LNCaP clone FGC (cell line): ENCODE measurements at regions not wholly inside any gene's neighbourhood (a gene's known extent, or its start where the extent isn't known, plus 50 kb on each side); places are given as distances from the start of the nearest gene placed in this dataset.
"Not testable (repeated sequence)": the region's sequence is repeated elsewhere in the genome, so short reads cannot be mapped to it uniquely, and the experiment has no call there.

Source experiments
- DNase-seq: peaks from one replicate; pipeline ENCODE4 v3.0.0-alpha.2; 2011; ENCODE audit warnings: low read depth
- H3K4me3 ChIP-seq: 2 replicates; pipeline ENCODE4 v1.5.1; 2011; ENCODE audit warnings: mild to moderate bottlenecking, low read depth, low read length, control low read depth
- TF ChIP-seq, protein P1 (sequence below): IDR thresholded peaks from 2 replicates; pipeline ENCODE4 v1.5.1; 2012; ENCODE audit warnings: mild to moderate bottlenecking; ENCODE audit not compliant: control insufficient read depth, insufficient read depth; ENCODE audit errors: extremely low read depth

GRCh38 chr3:25182794-25183193 lies 245.3 kb upstream of the RARB start:
- TF ChIP-seq, protein P1, sequence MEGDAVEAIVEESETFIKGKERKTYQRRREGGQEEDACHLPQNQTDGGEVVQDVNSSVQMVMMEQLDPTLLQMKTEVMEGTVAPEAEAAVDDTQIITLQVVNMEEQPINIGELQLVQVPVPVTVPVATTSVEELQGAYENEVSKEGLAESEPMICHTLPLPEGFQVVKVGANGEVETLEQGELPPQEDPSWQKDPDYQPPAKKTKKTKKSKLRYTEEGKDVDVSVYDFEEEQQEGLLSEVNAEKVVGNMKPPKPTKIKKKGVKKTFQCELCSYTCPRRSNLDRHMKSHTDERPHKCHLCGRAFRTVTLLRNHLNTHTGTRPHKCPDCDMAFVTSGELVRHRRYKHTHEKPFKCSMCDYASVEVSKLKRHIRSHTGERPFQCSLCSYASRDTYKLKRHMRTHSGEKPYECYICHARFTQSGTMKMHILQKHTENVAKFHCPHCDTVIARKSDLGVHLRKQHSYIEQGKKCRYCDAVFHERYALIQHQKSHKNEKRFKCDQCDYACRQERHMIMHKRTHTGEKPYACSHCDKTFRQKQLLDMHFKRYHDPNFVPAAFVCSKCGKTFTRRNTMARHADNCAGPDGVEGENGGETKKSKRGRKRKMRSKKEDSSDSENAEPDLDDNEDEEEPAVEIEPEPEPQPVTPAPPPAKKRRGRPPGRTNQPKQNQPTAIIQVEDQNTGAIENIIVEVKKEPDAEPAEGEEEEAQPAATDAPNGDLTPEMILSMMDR, result no peak
- DNase-seq, result no peak

GRCh38 chr3:25184641-25185250 lies 243.3 kb upstream of the RARB start:
- TF ChIP-seq, protein P1, result no peak
- no peak for DNase-seq
- no peak overlapping the region for H3K4me3 ChIP-seq

More at GRCh38 chr3:25182794-25183193, 245.3 kb upstream of the RARB start:
- H3K4me3 ChIP-seq, result no peak overlapping the region

- TF ChIP-seq, protein P1, result no peak
Measured at GRCh38 chr3:25191673-25192072, 236.4 kb upstream of the RARB start.

DNA sequence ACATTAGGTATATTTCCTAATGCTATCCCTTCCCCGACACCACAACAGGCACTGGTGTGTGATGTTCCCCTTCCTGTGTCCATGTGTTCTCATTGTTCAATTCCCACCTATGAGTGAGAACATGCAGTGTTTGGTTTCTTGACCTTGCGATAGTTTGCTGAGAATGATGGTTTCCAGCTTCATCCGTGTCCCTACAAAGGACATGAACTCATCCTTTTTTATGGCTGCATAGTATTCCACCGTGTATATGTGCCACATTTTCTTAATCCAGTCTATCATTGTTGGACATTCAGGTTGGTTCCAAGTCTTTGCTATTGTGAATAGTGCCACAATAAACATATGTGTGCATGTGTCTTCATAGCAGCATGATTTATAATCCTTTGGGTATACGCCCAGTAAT lies 228.5 kb upstream of the RARB start:
- not testable (repeated sequence) for H3K4me3 ChIP-seq, DNase-seq

More at GRCh38 chr3:25191673-25192072, 236.4 kb upstream of the RARB start:
- H3K4me3 ChIP-seq, result no peak overlapping the region
- DNase-seq, result no peak

GRCh38 chr3:25212736-25213135 lies 215.3 kb upstream of the RARB start:
- no peak overlapping the region for H3K4me3 ChIP-seq
- DNase-seq, result no peak
- TF ChIP-seq, protein P1, result no peak

GRCh38 chr3:25214034-25214433 lies 214.0 kb upstream of the RARB start:
- DNase-seq, result no peak
- TF ChIP-seq, protein P1, result no peak
- H3K4me3 ChIP-seq, result no peak overlapping the region

DNA sequence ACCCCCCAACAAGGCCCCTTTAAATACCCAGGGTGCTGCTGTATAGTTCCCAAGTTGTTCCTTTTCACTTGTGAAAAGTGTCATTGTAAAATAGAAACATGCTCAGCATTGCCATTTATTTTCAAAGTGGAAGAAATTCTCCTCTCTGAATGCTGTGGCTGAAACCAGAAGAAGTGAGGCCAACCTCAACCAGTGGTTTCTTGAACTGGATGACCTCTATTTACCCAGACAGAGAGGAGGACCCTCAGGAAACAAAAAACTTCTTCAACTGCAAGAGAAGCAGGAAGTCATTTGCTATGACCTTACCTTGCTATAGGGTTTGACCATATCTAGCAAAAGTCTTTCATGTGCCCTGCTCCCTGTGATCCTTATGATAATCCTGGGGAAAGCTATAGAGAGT lies 209.7 kb upstream of the RARB start:
- H3K4me3 ChIP-seq, result no peak overlapping the region
- no peak for DNase-seq
- TF ChIP-seq, protein P1, result no peak
